ENCODE measurements at regions not wholly inside any gene's neighbourhood (a gene's known extent, or its start where the extent isn't known, plus 50 kb on each side); places are given as distances from the start of the nearest gene placed in this dataset.
"Not testable (repeated sequence)": the region's sequence is repeated elsewhere in the genome, so short reads cannot be mapped to it uniquely, and the experiment has no call there.

DNA sequence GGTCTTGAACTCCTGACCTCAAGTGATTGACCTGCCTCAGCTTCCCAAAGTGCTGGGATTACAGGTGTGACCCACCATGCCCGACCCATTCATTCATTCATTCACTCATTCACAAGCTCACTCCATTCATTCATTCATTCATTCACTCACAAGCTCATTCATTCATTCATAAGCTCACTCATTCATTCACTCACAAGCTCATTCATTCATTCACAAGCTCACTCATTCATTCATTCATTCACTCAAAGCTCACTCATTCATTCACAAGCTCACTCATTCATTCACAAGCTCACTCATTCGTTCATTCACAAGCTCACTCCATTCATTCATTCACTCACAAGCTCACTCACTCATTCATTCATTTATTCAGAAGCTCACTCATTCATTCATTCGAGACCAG lies 198.6 kb downstream of the SHOX start:
- DNase-seq = no peak

DNA sequence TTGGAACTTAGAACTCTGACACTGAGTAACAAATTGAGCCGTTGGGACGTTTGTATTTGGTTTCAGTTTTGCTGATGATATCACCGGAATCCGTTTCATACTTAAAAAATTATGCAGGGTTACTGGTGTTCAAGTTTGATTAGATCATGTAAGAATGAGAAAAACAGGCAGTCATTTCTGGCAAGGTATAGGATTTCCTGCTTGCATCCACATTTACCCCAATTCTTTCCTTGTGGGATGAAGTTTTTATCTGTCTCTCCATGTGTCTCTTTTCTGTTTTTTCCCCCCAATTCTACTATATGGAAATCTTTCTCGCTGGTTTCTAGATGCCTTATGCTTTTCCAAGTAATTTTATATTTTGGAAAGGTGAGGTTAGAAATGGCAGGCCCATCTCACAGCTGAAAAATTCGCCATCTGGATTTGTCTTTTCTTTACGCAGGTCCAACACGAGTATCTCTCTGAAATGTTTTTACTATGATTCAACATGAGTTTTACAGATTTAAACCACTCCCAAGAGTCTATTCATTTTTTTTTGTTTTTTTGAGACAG lies 197.9 kb downstream of the SHOX start:
- no peak for DNase-seq

DNA sequence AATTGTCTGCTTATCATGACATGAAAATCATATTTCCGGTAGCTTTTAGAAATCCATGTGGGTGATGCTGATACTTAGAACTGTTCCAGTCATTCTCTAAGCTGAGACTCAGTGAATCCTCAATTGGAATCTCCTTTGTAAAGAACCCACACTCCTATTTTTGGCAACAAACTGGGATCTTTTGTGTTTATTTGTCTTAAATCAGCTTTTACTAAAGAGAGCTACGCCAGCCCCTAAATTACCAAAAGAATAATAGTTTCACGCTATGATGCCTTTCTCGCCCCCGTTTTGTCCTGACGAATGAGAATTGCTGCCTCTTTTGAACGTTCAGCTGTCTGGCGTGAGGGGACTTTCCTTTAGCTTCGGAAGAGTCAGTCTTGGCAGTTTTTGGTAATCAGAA lies 195.9 kb downstream of the SHOX start:
- no peak for DNase-seq

DNA sequence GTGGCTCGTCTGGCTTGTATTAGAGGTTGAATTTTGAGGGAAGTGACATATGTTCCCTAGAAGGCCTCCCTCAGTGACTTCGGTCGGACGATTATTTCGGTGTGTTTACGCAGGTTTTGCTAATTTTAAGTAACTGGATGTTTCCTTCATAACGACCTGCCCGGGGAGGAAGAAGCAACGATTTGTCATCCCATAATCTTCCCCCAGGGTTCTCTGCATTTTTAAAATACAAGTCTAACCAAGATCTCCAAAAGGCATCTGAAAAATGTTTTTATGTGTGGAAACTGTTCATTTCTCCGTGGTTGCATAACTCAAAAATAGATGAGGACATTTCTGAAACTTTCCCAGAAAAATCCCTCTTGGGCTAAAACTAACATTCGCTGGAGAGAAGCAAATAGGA lies 195.4 kb downstream of the SHOX start:
- DNase-seq = no peak

DNA sequence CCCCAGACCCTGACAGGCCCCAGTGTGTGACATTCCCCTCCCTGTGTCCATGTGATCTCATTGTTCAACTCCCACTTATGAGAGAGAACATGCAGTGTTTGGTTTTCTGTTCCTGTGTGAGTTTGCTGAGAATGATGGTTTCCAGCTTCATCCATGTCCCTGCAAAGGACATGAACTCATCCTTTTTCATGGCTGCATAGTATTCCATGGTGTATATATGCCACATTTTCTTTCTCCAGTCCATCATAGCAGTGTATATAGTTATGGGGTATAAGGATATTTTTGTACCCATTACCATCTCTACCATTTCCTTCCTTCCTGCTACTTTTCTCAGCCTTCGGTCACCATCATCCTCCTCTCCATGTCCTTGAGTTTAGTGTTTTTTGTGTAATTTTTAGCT lies 192.5 kb downstream of the SHOX start:
- DNase-seq = not testable (repeated sequence)

DNA sequence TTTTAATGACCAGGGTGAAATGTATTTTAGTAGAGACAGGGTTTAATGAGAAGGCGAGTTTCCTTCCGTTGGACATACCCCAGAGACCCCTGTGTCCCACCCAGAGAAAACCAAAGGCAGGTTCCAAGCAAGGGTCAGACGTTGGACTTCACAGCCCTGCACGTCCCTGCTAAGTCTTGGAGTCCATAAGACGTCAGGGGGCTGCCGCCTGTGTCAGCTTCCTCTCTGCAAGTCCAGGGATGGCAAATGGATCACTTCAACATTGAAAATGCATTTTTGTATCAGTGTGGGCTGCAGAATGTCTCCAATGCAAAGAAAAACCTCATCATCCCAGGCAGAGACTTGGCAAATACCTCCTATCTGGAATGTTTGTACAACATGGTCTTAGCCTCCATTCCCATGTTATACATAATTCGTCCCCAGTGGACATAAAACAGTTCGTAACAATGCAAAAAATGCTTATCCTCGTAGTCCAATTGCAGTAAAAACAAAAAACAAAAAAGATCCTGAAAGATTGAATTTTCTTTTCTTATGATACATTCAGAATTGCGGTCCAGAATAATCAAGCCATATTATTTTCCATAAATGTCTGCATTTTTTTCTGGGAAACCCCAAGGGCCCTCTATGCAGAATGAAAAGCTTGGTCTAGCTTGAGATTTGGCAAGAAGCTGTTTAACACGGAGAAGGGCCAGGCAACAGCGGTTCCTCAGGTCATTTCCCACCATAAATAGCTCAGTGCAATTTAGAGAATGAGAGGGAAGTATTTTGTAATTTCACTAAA lies 190.9 kb downstream of the SHOX start:
- no peak for DNase-seq

DNA sequence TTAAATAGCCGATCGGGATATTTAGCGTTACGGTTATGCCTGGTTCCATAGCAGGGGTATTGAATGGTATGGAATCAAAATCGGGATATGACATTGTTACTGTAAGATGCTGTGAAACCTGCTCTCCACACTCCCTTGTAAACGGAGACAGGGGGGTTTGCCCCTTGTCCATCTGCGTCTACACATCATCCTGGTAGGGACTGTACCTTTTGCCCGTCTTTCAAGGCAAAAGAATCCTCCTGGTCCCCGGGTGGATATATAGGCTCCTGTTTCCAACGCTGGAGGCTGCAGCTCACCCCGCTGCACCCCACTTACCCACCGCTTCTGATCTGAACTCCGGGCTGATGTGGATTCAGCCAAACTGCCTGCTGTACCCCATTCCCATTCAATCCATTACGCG lies 189.1 kb downstream of the SHOX start:
- no peak for DNase-seq

DNA sequence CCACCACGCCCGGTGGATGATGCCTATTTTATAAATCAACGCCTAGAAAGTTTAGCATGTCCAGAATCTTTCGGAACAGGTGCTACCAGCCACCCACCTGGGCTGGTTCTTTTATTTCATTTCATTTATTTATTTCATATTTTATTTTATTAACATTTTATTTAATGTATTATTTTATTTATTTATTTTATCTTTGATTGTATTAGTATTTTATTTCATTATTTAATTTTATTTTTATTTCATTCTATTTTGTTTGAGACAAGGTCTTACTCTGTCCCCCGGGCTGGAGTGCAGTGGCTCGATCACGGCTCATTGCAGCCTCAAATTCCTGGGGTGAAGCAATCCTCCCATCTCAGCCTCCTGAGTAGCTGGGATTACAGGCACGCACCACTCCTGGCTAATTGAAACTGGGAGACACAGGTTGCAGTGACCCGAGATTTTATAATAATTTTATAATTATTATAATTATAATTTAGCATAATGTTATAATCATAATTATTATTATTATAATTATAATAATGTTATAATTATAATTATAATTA lies 187.2 kb downstream of the SHOX start:
- DNase-seq = no peak

DNA sequence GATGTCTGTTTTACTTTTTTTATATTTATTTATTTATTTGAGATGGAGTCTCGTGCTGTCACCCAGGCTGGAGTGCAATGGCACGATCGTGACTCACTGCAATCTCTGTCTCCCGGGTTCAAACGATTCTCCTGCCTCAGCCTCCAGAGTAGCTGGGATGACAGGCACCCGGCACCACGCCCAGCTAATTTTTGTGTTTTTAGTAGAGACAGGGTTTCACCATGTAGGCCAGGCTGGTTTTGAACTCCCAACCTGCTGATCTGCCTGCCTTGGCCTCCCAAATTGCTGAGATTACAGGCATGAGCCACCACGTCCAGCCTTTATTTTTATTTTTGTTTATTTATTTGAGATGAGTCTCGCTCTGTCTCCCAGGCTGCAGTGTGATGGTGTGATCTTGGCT lies 186.6 kb downstream of the SHOX start:
- not testable (repeated sequence) for DNase-seq

DNA sequence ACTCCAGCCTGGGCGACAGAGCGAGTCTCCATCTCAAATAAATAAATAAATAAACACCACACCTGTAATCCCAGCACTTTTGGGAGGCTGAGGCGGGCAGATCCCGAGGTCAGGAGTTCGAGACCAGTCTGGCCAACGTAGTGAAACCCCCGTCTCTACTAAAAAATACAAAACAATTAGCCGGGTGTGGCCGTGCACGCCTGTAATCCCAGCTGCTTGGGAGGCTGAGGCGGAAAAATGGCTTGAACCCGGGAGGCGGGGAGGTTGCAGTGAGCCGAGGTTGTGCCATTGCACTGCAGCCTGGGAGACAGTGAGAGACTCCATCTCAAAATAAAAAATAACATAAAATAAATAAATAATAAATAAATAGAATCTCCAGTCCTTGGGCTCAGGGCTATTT lies 185.8 kb downstream of the SHOX start:
- DNase-seq = no peak

DNA sequence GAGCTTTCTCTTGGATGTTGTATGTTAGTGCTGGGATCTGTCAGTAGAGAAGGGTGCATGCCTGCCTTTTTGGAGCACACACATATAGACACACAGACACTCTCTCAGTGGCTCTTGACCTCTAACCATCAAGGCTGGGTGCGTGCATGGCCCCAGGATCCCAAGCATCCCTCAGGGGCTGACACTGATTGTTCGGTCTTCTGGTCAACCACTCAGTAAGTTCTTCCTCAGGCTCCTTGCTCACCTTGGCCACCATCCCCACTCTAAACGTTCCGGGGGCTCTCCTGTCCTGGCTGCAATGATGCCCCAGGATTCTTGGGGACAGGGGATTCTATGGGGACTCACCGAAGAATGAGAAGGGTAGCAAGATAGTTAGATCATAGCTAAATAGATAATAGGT lies 179.6 kb downstream of the SHOX start:
- no peak for DNase-seq

DNA sequence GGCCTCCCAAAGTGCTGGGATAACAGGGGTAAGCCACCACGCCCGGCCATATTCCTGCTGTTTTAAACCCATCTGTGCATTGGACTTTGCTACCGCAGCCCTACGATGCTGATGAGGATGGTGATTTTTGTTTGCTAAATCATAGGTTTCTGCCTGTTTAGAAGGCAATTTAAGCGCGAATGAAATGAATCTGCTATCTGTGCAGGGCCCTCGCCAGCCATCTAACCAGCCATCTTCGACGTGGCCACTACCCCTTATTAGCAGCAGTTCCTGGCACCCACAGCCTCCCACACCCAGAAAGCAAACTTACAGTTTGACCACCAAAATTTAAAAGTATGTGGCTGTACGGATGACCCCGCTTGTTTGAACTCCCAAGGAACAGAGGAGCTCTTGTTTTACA lies 178.5 kb downstream of the SHOX start:
- no peak for DNase-seq

DNA sequence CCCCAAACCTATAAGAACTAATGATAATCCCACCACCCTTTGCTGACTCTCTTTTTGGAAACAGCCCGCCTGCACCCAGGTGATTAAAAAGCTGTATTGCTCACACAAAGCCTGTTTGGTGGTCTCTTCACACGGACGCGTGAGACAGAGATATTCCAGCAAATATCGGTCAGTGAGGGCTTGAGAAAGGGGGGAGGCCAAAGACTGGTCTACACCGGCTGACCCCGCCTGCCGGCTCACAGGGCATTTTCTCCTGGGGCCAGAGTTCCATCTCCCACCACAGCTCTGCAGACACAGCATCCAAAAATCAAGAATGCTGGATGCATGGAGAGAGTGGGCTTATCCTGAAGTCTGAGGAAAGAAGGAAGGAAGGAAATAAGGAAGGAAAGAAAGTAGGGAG lies 176.0 kb downstream of the SHOX start:
- DNase-seq = no peak

DNA sequence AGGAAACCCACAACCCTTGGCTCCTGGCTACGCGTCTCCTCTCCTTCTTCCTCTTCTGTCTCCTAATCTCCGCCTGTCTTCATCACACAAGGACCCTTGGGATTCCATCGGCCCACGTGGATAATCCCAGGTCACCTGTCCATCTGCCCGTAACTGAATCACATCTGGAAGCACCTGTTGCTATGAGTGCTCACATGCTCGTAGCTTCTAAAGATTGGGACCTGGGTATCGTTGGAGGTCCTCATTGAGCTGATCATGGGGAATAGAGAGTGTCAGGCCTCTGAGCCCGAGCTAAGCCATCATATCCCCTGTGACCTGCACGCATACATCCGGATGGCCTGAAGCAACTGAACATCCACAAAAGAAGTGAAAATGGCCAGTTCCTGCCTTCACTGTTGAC lies 175.4 kb downstream of the SHOX start:
- DNase-seq = no peak

DNA sequence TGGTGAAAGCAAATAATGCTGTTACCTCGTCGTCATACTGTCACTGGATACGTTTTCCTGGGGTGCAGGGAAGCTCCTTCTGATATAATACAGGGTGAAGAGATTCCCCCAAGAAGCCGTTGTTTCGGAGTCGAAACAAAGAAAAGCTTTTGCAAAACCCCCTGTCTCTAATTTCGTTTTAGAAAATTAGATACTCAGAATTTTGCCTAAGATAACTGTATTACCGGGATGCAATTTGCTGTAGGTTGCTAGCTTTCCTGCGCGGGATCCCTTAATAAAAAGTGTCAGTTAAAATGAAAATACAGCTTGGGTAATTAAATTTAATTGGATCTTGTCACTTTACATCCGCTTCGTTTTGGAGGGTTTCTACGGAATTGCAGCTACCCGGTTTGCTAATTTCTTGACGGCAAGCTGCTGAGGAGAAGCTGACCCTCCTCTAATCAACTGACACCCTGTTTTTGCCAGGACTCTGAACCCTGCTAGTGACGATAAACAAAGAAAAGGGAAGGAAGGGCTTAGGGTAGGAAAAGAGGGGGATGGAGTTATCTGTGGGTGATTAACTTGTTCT lies 174.6 kb downstream of the SHOX start:
- DNase-seq = peak; percentile 66

DNA sequence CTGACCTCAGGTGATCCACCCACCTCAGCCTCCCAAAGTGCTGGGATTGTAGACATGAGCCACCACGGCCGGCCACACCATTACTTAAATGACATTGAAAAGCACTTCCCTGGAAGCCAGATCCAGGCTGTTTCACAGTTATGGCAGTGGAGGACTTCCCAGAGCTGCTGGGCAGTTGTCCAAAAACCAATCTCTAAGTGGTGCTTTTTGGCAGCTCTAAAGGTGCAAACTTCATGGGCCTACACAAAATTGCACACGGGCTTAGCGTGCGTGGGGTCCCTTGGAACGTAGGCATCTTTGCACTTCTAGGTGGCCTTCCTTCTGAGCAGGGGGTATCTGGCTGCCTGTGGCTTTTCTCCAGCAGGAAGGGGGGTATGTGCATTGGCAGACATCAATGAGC lies 172.3 kb downstream of the SHOX start:
- DNase-seq = no peak

DNA sequence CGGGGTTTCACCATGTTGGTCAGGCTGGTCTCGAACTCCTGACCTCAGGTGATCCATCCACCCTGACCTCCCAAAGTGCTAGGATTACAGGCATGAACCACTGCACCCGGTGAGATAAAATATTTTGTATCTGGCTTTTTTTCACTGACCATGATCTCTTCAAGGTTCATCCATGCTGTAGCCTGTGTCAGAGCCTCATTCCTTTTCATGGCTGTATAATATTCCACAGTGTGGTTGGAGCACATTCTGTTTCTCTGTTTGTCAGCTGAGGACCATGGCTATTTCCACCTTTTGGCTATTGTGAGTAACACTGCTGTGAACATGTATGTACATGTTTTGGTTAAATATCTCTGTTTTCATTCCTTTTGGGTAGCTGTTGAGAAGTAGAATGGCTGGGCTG lies 169.2 kb downstream of the SHOX start:
- DNase-seq = no peak

DNA sequence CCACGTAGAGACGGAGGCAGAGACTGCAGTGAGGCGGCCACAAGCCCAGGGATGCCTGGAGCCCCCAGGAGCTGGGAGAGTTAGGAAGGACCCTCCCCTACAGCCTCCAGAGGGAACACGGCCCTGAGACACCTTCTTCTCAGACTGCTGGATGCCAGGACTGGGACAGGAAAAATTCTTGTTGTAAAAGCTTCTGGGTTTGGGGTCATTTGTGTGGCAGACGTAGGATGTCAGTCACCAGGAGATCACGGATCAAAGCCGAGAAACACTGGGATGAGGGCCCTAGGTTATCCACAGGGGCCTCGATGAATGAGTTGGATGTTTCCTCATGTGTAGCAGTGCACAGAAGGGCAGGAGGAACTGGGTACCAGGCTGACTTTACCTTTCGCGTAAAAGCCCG lies 163.7 kb downstream of the SHOX start:
- DNase-seq = no peak

DNA sequence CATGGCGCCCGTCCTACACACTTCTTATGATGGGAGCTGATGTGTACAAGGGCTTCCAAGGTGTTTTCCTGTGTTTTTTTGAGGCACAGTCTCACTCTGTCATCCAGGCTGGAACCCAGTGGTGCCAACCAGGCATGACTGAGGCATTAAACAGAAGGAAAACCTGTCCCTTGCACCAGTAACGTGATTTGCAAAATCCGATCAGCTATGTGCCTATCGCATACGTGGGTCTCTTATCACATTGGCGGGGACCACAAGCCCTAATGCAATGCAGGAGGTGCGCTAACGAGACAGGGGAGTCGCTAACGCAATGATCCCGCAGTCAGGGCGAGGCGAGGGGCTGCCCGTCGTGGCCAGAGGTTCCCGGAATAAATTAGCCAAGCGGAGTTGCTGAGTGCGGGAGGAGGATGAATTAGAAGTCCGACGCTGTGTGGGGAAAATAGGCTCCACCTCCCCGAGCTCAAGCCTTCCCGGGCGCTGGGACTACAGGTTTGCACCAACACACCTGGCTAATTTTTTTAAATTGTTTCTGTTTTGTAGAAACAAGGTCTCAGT lies 162.7 kb downstream of the SHOX start:
- no peak for DNase-seq

DNA sequence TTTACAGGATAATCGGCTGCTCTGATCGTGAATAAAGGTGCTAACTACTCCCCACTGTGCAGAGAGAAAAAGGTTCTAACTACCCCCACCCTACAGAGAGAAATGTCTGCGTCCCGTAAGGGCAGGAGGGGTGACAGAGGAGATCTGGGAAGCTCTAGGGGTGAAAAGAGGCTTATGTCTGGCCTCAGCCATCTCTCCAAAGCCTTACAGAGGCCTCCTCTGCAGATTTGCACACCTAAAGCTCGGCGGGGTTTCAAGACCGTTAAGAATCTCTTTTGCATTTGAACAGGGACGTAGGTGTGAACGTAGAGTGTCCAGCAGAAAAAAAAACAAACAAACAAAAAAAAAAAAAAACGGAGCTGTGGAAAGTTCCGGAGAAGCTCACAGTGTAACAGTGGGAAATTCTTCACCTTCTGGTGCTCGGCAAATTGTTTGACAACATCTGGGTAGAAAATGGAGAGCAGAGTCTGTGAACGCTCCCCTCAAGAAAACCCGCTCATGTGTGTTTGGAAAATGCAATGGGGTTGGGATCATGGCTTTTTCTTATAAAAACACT lies 161.0 kb downstream of the SHOX start:
- no peak for DNase-seq

DNA sequence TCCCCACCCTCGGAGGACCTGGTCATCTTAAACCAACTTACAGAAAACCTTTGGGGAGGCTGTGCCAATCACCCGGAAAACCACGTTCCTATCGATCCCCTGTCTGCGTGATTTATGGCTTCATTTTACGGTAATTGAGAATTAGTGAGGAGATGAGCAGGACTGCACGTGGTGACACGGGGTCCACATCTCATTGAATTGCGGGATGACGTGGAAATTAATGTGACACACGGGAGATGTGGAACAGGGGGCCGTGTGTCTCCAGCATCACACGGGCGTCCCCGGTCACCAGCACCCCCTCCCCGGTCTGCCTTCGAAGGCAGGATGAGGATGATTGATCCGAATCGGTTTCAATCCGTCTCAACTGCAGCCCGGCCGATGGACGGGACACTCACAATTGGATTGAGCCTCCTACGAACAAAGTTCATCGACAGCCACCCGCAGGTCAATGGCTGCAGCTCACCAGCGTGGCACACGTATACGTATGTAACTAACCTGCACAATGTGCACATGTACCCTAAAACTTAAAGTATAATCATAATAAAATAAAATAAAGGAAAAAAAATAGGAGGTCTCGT lies 160.3 kb downstream of the SHOX start:
- DNase-seq = peak; percentile 28

DNA sequence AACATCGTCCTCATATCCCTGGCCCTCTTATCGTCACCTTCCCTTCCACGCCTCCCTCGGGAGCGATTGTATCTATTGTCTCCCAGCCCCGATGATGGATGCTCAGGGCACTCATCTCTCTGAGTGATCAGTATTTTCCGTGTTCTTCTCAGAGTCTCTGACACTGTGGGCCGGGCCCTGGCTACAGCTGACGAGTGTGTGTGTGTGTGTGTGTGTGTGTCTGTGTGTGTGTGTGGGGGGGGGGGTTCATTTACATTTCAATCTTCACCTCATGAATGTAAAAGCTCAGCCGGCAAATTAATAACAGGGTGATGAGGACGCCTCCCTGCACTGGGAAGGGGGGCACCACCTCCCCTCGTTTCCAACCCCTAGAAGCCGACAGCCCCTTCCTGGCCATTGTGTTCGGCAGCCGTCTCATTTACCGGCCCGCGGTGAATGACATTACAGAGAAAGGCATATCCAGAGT lies 159.5 kb downstream of the SHOX start:
- DNase-seq = peak; percentile 65

DNA sequence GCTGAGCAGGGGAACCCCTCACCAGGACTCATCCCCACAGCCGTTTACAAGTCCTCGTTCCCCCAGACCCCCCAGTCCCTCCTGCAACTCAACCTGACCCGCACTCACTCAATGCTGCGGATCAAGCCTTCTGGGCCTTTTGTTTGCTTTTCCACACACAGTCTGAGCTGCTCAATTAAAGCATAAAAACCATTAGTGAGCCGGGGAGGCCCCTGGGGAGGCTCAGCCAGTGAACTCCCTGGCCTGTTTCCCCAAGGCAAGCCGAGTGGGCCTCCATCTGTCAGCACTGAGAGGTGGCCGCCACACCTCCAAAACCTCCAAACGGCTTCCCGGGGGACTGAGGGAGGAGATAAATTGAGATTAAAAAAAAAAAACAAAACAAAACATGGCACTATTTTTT lies 158.5 kb downstream of the SHOX start:
- peak; percentile 49 for DNase-seq
